Tibial nerve (tissue), 4 donors: ENCODE measurements at regions not wholly inside any gene's neighbourhood (a gene's known extent, or its start where the extent isn't known, plus 50 kb on each side); places are given as distances from the start of the nearest gene placed in this dataset.

Experiments
- CTCF ChIP-seq, 5 experiments: fragments of 200-600 bp in 3 of 5; fragments of 450-650 bp in 2 of 5; sonication (generic) in 3 of 5; IDR thresholded peaks; one replicate each; pipeline ENCODE4 v1.5.1; 2016 to 2019; ENCODE audit warnings: antibody characterized with exemption in 5 of 5, mild to moderate bottlenecking in 3 of 5, moderate library complexity in 2 of 5
- EP300 ChIP-seq, 2 donors: sonication (generic); formaldehyde crosslinking; IDR thresholded peaks; one replicate each; pipeline ENCODE4 v1.6.1; 2017; ENCODE audit warnings: antibody characterized with exemption in 2 of 2, mild to moderate bottlenecking in 1 of 2
- POLR2A ChIP-seq, 2 donors: fragments of 450-650 bp; IDR thresholded peaks; one replicate each; pipeline ENCODE4 v1.6.1; 2017; ENCODE audit warnings: antibody characterized with exemption in 2 of 2, mild to moderate bottlenecking in 2 of 2, moderate library complexity in 2 of 2

- no peak for TF ChIP-seq CTCF (IDR thresholded peaks at IDR 0.05)
- TF ChIP-seq EP300 (IDR thresholded peaks at IDR 0.05): no peak
- TF ChIP-seq POLR2A (IDR thresholded peaks at IDR 0.05): no peak
Measured at GRCh38 chr2:5530011-5530696, 162.0 kb upstream of the SOX11 start.
